WTC11 (cell line): ENCODE measurements at regions not wholly inside any gene's neighbourhood (a gene's known extent, or its start where the extent isn't known, plus 50 kb on each side); places are given as distances from the start of the nearest gene placed in this dataset.

Experiments
- ATAC-seq: fragments of 200-7000 bp; cut with Tn5 transposase; 2 replicates; pipeline ENCODE4 v1.10.0; 2021; ENCODE audit warnings: mild to moderate bottlenecking, moderate library complexity
- CTCF ChIA-PET: fragments of 300-600 bp; sonication (Branson Sonifier 250); formaldehyde crosslinking; loops from one replicate; lab custom pipeline; 2021; ENCODE audit warnings: antibody characterized with exemption; lab: Charles Lee
- POLR2A ChIA-PET: fragments of 350-600 bp; sonication (Branson Sonifier 250); formaldehyde crosslinking; loops from one replicate; lab custom pipeline; 2021; ENCODE audit warnings: antibody characterized with exemption; lab: Charles Lee
- DNase-seq: peaks from one replicate; pipeline ENCODE4 v3.0.0; 2021; ENCODE audit warnings: low spot score
- H3K27ac Mint-ChIP-seq: 2 replicates; pipeline ENCODE4 v1.8.0; 2021; ENCODE audit warnings: mixed read lengths
- H3K27me3 Mint-ChIP-seq: 2 replicates; pipeline ENCODE4 v1.8.0; 2021; ENCODE audit warnings: low read depth, mild to moderate bottlenecking, moderate library complexity, mixed read lengths
- H3K36me3 Mint-ChIP-seq: 2 replicates; pipeline ENCODE4 v1.8.0; 2021; ENCODE audit warnings: mixed read lengths
- H3K4me1 Mint-ChIP-seq: 2 replicates; pipeline ENCODE4 v1.8.0; 2022; ENCODE audit warnings: mixed read lengths
- H3K4me3 Mint-ChIP-seq: 2 replicates; pipeline ENCODE4 v1.8.0; 2021; ENCODE audit warnings: mild to moderate bottlenecking, moderate library complexity, mixed read lengths
- H3K9me3 Mint-ChIP-seq: 2 replicates; pipeline ENCODE4 v1.8.0; 2021; ENCODE audit warnings: mixed read lengths
- ETV6 ChIP-seq: sonication (generic); formaldehyde crosslinking; IDR thresholded peaks from 2 replicates; pipeline ENCODE4 v1.8.1; 2022; ENCODE audit warnings: mild to moderate bottlenecking, missing genetic modification reagents
- FOXK1 ChIP-seq: sonication (generic); formaldehyde crosslinking; IDR thresholded peaks from 2 replicates; pipeline ENCODE4 v1.8.0; 2022; ENCODE audit warnings: mild to moderate bottlenecking, moderate library complexity, missing genetic modification reagents
- JUN ChIP-seq: sonication (generic); formaldehyde crosslinking; IDR thresholded peaks from 2 replicates; pipeline ENCODE4 v1.8.0; 2023; ENCODE audit warnings: mild to moderate bottlenecking, missing genetic modification reagents
- KAT7 ChIP-seq: sonication (generic); formaldehyde crosslinking; IDR thresholded peaks from 2 replicates; pipeline ENCODE4 v1.8.1; 2023; ENCODE audit warnings: missing genetic modification reagents, mild to moderate bottlenecking, borderline replicate concordance
- MXD4 ChIP-seq: fragments of 250-450 bp; sonication (Bioruptor Pico); IDR thresholded peaks from 2 replicates; pipeline ENCODE4 v1.8.0; 2021; ENCODE audit warnings: mild to moderate bottlenecking, moderate library complexity, borderline replicate concordance
- NFATC4 ChIP-seq: fragments of 250-450 bp; sonication (Bioruptor Pico); IDR thresholded peaks from 2 replicates; pipeline ENCODE4 v1.9.0; 2021; ENCODE audit warnings: mild to moderate bottlenecking
- NFE2L1 ChIP-seq: sonication (generic); formaldehyde crosslinking; IDR thresholded peaks from 2 replicates; pipeline ENCODE4 v1.8.1; 2023; ENCODE audit warnings: missing genetic modification reagents
- NFYB ChIP-seq: sonication (generic); formaldehyde crosslinking; conservative IDR thresholded peaks from 2 replicates; pipeline ENCODE4 v1.8.0; 2022; ENCODE audit warnings: low read depth, missing genetic modification reagents
- NR3C1 ChIP-seq: sonication (generic); formaldehyde crosslinking; conservative IDR thresholded peaks from 2 replicates; pipeline ENCODE4 v1.8.1; 2023; ENCODE audit warnings: low read depth, mild to moderate bottlenecking, missing genetic modification reagents
- OVOL2 ChIP-seq: fragments of 250-450 bp; sonication (Bioruptor Pico); IDR thresholded peaks from 2 replicates; pipeline ENCODE4 v1.9.0; 2021; ENCODE audit warnings: mild to moderate bottlenecking, borderline replicate concordance
- PRRX2 ChIP-seq: fragments of 250-450 bp; sonication (Bioruptor Pico); IDR thresholded peaks from 2 replicates; pipeline ENCODE4 v1.8.0; 2021; ENCODE audit warnings: mild to moderate bottlenecking
- RELA ChIP-seq: sonication (generic); formaldehyde crosslinking; IDR thresholded peaks from 2 replicates; pipeline ENCODE4 v1.8.1; 2022; ENCODE audit warnings: missing genetic modification reagents, mild to moderate bottlenecking, borderline replicate concordance
- RORB ChIP-seq: fragments of 250-450 bp; sonication (Bioruptor Pico); IDR thresholded peaks from 2 replicates; pipeline ENCODE4 v1.9.0; 2021; ENCODE audit warnings: mild to moderate bottlenecking
- SMAD3 ChIP-seq: sonication (generic); formaldehyde crosslinking; IDR thresholded peaks from 2 replicates; pipeline ENCODE4 v1.8.0; 2022; ENCODE audit warnings: missing genetic modification reagents, mild to moderate bottlenecking, borderline replicate concordance
- SMAD4 ChIP-seq: sonication (generic); formaldehyde crosslinking; IDR thresholded peaks from 2 replicates; pipeline ENCODE4 v1.8.0; 2022; ENCODE audit warnings: mild to moderate bottlenecking, missing genetic modification reagents
- SOX15 ChIP-seq: fragments of 250-450 bp; sonication (Bioruptor Pico); IDR thresholded peaks from 2 replicates; pipeline ENCODE4 v1.9.0; 2021; ENCODE audit warnings: mild to moderate bottlenecking
- SP1 ChIP-seq: sonication (generic); formaldehyde crosslinking; conservative IDR thresholded peaks from 2 replicates; pipeline ENCODE4 v1.8.1; 2022; ENCODE audit warnings: missing genetic modification reagents
- ZNF317 ChIP-seq: sonication (generic); formaldehyde crosslinking; IDR thresholded peaks from 2 replicates; pipeline ENCODE4 v1.8.1; 2023; ENCODE audit warnings: low read depth, mild to moderate bottlenecking, moderate library complexity, missing genetic modification reagents, borderline replicate concordance
- ZNF396 ChIP-seq: fragments of 250-450 bp; sonication (Bioruptor Pico); IDR thresholded peaks from 2 replicates; pipeline ENCODE4 v1.8.0; 2021; ENCODE audit warnings: mild to moderate bottlenecking, moderate library complexity, borderline replicate concordance
- ZNF423 ChIP-seq: fragments of 250-450 bp; sonication (Bioruptor Pico); IDR thresholded peaks from 2 replicates; pipeline ENCODE4 v2.1.2; 2022; ENCODE audit warnings: mild to moderate bottlenecking, moderate library complexity
- TF ChIP-seq, protein P1 (sequence below): sonication (generic); formaldehyde crosslinking; IDR thresholded peaks from 2 replicates; pipeline ENCODE4 v1.8.1; 2022; ENCODE audit warnings: low read depth, mild to moderate bottlenecking, moderate library complexity, missing genetic modification reagents, borderline replicate concordance
- TF ChIP-seq, protein P2 (sequence below): sonication (generic); formaldehyde crosslinking; conservative IDR thresholded peaks from 2 replicates; pipeline ENCODE4 v1.8.1; 2022; ENCODE audit warnings: mild to moderate bottlenecking, missing genetic modification reagents
- TF ChIP-seq, protein P3 (sequence below): fragments of 200-600 bp; IDR thresholded peaks from 2 replicates; pipeline ENCODE4 v1.8.0; 2022; ENCODE audit warnings: antibody characterized with exemption
- TF ChIP-seq, protein P4 (sequence below): sonication (generic); formaldehyde crosslinking; IDR thresholded peaks from 2 replicates; pipeline ENCODE4 v1.8.1; 2022; ENCODE audit warnings: mild to moderate bottlenecking, moderate library complexity, missing genetic modification reagents
- TF ChIP-seq, protein P5 (sequence below): fragments of 250-450 bp; sonication (Bioruptor Pico); IDR thresholded peaks from 2 replicates; pipeline ENCODE4 v1.8.0; 2021; ENCODE audit warnings: mild to moderate bottlenecking

DNA sequence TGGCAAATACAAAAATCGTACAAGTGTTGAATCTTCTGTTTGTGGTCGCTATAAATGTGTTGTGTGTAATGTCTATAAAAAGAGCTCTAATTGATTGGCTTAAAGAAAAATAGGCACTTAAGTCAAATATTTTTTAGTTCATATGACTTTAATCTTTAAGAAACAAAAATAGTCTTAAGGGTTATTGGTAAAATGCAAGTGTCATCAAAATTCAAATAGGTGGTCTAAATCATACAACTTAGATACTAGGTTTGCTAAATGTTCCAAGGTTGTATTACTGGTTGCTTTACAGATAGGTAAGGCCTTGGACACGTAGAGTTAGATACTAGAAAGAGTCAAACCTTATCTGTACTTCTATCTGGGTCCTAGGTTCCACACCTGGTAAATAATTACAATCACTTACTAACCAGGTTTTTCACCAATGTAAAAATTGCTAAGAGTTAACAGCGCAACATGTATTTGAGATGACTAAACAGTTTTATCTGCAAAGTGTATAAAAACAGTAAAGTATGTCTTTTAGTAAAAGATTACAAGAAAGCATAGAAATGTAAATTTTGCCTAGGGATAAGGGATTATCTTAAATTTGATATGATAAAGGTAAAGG, 91.1 kb upstream of the GNAZ start:
- POLR2A ChIA-PET = no interaction called here
- H3K9me3 Mint-ChIP-seq = peaks cover 74% of the 10 kb centered on the region
- no peaks in the 10 kb centered on the region for H3K4me1 Mint-ChIP-seq
- H3K36me3 Mint-ChIP-seq = peaks cover 42% of the 10 kb centered on the region
- no peak for TF ChIP-seq RORB (CRISPR knock-in tag)
- TF ChIP-seq ETV6 = no peak
- TF ChIP-seq, protein P1, sequence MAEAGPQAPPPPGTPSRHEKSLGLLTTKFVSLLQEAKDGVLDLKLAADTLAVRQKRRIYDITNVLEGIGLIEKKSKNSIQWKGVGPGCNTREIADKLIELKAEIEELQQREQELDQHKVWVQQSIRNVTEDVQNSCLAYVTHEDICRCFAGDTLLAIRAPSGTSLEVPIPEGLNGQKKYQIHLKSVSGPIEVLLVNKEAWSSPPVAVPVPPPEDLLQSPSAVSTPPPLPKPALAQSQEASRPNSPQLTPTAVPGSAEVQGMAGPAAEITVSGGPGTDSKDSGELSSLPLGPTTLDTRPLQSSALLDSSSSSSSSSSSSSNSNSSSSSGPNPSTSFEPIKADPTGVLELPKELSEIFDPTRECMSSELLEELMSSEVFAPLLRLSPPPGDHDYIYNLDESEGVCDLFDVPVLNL (CRISPR knock-in tag) = no peak
- no peak for TF ChIP-seq KAT7 (CRISPR knock-in tag)
- TF ChIP-seq PRRX2 = no peak
- TF ChIP-seq ZNF423 (CRISPR knock-in tag) = no peak
- TF ChIP-seq NR3C1 (CRISPR knock-in tag) = no peak
- no peak for TF ChIP-seq SMAD4
- no peak overlapping the region for H3K4me3 Mint-ChIP-seq
- peaks cover 75% of the 10 kb centered on the region for H3K27me3 Mint-ChIP-seq
- DNase-seq = no peak
- H3K27ac Mint-ChIP-seq = no peak overlapping the region
- CTCF ChIA-PET = no interaction called here
- no peak for ATAC-seq

DNA sequence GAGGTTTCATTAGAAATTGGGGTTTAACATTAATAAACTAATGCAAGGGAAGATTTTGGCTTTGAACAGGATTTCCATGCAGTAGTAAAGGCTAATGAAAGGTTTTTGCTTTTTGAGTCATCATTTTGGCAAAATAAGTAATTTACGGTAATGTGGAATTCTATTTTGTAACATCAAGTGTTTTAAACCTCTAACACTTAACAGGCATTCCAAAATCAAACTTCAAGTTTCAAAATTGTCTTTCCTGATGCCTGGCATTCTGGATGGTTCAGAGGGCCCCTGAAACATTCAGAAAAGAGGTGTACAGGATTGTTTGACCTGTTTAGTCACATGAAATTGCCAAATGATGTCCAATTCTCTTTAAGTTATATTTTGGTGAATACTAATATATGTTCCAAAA, 90.4 kb upstream of the GNAZ start:
- no peak for ATAC-seq
- H3K4me1 Mint-ChIP-seq = no peaks in the 10 kb centered on the region
- peaks cover 72% of the 10 kb centered on the region for H3K27me3 Mint-ChIP-seq
- H3K9me3 Mint-ChIP-seq = peaks cover 81% of the 10 kb centered on the region
- no peak for DNase-seq
- H3K4me3 Mint-ChIP-seq = no peak overlapping the region
- no peak overlapping the region for H3K27ac Mint-ChIP-seq
- H3K36me3 Mint-ChIP-seq = peaks cover 42% of the 10 kb centered on the region
- ChIA-PET CTCF (interaction anchor here (0.6 kb wide), 1 partner anchor 16 kb away, joined by 3 read pairs; no protein-coding TSS in a partner anchor), POLR2A (no interaction called here)
- TF ChIP-seq, protein P2, sequence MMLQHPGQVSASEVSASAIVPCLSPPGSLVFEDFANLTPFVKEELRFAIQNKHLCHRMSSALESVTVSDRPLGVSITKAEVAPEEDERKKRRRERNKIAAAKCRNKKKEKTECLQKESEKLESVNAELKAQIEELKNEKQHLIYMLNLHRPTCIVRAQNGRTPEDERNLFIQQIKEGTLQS (CRISPR knock-in tag) = no peak
- TF ChIP-seq SOX15 (CRISPR knock-in tag) (no peak), RELA (CRISPR knock-in tag) (no peak), ZNF396 (CRISPR knock-in tag) (no peak), NFE2L1 (CRISPR knock-in tag) (no peak), NR3C1 (CRISPR knock-in tag) (no peak), ZNF317 (CRISPR knock-in tag) (no peak), JUN (CRISPR knock-in tag) (no peak), NFATC4 (CRISPR knock-in tag) (no peak)
- TF ChIP-seq, protein P3, sequence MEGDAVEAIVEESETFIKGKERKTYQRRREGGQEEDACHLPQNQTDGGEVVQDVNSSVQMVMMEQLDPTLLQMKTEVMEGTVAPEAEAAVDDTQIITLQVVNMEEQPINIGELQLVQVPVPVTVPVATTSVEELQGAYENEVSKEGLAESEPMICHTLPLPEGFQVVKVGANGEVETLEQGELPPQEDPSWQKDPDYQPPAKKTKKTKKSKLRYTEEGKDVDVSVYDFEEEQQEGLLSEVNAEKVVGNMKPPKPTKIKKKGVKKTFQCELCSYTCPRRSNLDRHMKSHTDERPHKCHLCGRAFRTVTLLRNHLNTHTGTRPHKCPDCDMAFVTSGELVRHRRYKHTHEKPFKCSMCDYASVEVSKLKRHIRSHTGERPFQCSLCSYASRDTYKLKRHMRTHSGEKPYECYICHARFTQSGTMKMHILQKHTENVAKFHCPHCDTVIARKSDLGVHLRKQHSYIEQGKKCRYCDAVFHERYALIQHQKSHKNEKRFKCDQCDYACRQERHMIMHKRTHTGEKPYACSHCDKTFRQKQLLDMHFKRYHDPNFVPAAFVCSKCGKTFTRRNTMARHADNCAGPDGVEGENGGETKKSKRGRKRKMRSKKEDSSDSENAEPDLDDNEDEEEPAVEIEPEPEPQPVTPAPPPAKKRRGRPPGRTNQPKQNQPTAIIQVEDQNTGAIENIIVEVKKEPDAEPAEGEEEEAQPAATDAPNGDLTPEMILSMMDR = no peak

DNA sequence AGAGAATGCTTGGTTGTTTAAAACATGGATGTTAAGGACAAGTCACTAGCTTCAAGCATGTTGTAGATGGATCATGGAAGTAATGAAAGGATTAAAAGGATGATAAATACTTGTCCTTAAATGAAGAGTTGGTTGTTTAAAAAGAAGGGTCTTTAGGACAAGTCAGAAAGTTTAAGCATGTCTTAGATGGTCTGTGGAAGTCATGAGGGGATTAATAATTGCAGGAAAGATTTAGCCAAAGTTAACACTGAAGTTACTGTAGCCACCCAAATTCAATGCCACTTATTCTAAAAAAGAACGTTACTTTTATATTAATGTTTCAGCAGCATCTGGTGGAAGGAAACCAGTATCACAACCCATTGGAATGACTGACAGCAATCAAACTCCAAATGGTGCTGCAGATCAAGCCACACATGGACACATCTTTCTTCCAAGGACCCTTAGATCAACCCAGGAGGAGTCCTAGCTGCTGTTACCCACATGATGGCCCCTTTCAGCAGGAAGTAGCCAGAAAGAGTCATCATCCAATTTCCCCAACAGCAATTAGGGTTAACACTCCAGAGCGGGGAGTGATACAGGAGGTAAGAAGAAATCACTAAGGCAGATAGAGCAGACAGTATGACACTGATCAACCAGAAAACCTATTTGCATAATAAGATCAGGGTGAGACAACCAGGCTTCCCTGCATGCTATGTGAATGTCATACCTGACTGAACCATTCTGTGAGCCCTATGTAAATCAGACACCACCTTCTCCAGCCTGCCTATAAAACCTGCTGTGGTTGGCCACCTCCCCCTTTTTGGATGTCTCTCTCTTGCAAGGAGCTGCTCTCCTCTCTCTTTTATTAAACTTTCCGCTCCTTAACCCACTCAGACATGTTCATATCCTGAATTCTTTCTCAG, 88.4 kb upstream of the GNAZ start:
- no peak overlapping the region for H3K4me3 Mint-ChIP-seq
- ChIA-PET POLR2A (no interaction called here), CTCF (no interaction called here)
- ATAC-seq (no peak), DNase-seq (no peak)
- H3K27me3 Mint-ChIP-seq = peaks cover 62% of the 10 kb centered on the region
- no peak overlapping the region for H3K27ac Mint-ChIP-seq
- H3K4me1 Mint-ChIP-seq = no peaks in the 10 kb centered on the region
- peaks cover 88% of the 10 kb centered on the region for H3K9me3 Mint-ChIP-seq
- H3K36me3 Mint-ChIP-seq = peaks cover 42% of the 10 kb centered on the region
- TF ChIP-seq NR3C1 (CRISPR knock-in tag) (no peak), SP1 (CRISPR knock-in tag) (no peak), NFATC4 (CRISPR knock-in tag) (no peak), NFYB (no peak), MXD4 (CRISPR knock-in tag) (no peak), ZNF396 (CRISPR knock-in tag) (no peak), SMAD3 (CRISPR knock-in tag) (no peak), OVOL2 (CRISPR knock-in tag) (no peak), PRRX2 (no peak), FOXK1 (CRISPR knock-in tag) (no peak)
- TF ChIP-seq, protein P4, sequence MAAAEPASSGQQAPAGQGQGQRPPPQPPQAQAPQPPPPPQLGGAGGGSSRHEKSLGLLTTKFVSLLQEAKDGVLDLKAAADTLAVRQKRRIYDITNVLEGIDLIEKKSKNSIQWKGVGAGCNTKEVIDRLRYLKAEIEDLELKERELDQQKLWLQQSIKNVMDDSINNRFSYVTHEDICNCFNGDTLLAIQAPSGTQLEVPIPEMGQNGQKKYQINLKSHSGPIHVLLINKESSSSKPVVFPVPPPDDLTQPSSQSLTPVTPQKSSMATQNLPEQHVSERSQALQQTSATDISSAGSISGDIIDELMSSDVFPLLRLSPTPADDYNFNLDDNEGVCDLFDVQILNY = no peak
- TF ChIP-seq, protein P5, sequence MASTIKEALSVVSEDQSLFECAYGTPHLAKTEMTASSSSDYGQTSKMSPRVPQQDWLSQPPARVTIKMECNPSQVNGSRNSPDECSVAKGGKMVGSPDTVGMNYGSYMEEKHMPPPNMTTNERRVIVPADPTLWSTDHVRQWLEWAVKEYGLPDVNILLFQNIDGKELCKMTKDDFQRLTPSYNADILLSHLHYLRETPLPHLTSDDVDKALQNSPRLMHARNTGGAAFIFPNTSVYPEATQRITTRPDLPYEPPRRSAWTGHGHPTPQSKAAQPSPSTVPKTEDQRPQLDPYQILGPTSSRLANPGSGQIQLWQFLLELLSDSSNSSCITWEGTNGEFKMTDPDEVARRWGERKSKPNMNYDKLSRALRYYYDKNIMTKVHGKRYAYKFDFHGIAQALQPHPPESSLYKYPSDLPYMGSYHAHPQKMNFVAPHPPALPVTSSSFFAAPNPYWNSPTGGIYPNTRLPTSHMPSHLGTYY (CRISPR knock-in tag) = no peak
- TF ChIP-seq, protein P2 (CRISPR knock-in tag) = no peak
